ENCODE measurements at regions not wholly inside any gene's neighbourhood (a gene's known extent, or its start where the extent isn't known, plus 50 kb on each side); places are given as distances from the start of the nearest gene placed in this dataset.

DNA sequence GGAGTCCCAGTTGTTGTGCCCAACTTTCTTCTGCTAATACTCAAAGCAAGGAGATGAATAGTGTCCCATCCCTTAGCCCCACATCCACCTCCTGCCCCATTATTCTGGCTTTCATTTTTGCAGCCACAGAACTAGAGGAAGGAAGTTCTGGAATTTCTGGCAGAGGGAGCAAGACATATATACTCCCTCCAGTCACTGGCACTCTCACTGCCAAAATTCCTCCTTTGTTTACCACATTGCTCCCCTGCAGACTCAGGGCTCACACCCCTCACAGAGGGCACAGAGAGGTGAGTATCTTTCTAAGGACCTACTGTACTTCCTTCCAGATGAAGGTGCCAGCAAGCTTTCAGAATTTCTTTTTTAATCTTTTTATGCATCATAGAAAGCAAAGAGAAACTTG is 168.0 kb upstream of the ID4 start:
- no peak overlapping the region for H3K27ac ChIP-seq
- TF ChIP-seq, protein P1, sequence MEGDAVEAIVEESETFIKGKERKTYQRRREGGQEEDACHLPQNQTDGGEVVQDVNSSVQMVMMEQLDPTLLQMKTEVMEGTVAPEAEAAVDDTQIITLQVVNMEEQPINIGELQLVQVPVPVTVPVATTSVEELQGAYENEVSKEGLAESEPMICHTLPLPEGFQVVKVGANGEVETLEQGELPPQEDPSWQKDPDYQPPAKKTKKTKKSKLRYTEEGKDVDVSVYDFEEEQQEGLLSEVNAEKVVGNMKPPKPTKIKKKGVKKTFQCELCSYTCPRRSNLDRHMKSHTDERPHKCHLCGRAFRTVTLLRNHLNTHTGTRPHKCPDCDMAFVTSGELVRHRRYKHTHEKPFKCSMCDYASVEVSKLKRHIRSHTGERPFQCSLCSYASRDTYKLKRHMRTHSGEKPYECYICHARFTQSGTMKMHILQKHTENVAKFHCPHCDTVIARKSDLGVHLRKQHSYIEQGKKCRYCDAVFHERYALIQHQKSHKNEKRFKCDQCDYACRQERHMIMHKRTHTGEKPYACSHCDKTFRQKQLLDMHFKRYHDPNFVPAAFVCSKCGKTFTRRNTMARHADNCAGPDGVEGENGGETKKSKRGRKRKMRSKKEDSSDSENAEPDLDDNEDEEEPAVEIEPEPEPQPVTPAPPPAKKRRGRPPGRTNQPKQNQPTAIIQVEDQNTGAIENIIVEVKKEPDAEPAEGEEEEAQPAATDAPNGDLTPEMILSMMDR (conservative IDR thresholded peaks at IDR 0.05) = no peak

DNA sequence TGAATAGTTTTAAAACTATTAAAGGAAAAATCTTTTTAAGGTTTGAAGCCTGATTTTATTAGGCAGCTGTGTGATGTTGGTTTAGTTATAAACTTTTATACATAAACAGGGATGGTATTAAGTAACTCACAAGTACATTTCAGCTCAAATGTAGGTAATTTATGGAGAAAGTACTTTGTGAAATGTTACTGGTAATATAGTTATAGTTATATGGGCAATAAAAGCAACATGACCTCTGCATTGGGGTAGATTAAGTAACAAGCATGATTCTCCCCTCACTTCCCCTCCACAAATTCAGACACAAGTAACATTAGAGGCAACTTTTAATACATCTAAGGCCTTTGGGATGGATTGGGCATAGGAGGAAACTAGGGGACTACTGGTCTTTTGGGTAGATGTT is 154.3 kb upstream of the ID4 start:
- TF ChIP-seq, protein P1 (conservative IDR thresholded peaks at IDR 0.05) = no peak
- H3K27ac ChIP-seq = no peak overlapping the region

DNA sequence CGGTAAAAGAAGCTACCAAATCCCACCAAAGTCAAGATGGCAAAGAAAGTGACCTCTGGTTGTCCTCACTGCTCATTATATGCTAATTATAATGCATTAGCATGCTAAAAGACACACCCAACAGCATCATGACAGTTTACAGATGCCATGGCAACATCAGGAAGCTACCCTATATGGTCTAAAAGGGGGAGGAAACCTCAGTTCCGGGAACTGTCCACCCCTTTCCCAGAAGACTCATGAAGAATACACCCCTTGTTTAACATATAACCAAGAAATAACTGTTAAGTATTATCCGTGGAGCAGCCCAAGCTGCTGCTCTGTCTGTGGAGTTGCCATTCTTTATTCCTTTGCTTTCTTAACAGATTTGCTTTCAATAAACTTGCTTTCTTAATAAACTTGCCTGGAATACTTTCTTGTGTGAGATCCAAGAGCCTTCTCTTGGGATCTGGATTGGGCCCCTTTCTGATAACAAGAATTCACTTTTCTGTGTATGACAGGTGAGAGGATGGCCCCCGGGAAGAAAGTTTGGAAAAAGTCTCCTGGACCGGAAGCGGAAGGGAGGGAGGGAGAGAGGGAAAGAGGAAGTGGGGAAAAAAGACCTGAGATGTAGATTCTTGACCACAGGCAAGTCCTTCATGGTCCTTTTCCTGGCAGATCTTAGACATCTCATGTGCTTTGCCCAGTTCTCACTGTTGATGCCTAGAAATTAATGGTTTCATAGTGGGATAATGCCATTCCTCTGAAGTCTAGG is 146.7 kb upstream of the ID4 start:
- TF ChIP-seq, protein P1 (conservative IDR thresholded peaks at IDR 0.05) = no peak
- H3K27ac ChIP-seq = no peak overlapping the region

DNA sequence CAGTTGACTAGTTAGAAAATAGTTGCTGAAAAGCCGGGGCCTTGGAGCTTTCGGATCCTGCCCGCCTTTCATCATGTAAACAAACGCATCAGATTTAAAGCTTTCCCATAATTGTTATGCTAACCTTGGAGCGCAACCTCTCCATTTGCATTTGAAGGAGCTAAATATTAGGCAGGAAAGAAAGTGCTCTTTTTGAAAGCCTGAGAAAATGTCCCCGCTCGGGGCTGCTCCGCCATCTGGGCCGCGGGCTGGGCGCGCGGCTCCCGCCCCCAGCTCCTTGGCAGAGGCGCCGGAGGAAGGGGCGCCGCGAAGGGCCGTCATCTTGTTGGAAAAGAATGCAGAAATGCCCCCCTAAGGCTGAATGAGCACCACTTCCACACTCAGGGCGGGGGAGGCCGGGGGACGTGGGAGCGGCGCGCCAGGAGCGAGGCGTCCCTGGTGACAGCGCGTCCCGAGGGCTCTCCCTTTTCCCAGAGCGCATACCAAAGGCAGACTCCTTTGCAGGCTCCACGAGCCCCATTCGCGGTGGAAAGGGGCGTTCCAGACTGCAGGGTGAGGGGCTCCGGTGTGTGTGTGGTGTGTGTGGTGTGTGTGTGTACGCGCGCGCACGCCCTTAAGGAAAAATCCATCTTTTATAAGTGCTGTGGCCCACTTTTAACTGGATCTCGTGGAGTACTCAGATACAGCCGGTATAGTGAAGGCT is 145.6 kb upstream of the ID4 start:
- TF ChIP-seq, protein P1 (conservative IDR thresholded peaks at IDR 0.05) = no peak
- no peak overlapping the region for H3K27ac ChIP-seq

DNA sequence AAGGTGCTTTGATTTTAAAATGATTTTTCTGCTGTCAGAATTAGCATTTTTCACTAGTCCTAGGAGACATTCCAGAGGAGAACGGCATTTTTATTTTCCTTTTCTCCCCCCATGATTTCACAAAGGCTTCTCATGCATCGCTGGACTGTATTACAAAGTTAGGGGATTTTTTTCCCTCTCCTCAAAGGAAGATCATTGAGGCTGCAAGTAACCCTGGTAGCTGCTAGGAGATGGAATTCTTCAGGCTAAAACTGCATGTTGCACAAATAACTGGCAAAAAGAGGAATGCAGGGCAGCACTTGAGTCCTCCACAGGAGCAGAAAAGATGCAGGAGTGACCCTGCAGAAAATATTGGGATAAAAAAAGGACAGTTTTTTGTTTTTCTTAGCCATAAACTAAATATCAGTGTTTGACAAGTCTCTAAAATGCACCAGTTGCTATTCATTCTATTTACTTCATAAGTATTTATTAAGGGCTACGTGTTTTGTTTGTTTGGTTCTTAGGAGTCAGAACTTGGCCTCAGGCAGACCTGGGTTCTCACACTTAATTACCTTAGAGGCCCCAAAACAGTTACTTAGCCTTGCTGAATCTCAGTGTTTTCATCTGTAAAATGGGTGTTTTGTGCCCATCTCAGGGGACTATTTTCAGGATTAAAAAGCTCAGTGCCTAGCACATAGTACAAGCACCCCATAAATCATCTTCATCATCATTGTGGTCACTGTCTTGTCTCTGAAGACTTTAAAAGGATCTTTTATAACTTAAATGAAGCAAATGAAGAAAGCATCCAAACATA is 144.5 kb upstream of the ID4 start:
- H3K27ac ChIP-seq = no peak overlapping the region
- TF ChIP-seq, protein P1 (conservative IDR thresholded peaks at IDR 0.05) = no peak

DNA sequence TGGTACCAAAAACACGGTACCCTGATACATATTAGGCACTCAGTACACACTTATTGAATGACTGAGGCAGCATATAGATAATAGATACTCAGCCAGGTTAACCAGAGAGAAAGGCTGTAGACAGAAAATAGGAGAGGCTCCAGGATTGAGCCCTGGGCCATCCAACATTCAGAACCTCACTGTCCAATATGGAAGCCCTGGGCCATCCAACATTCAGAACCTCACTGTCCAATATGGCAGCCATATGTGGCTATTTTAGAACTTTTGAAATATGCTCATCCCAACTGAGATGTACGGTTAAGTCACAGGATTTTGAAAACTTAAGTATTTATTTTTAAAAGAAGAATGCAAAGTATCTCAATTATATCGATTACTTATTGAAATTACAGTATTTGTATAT is 142.5 kb upstream of the ID4 start:
- no peak overlapping the region for H3K27ac ChIP-seq
- TF ChIP-seq, protein P1 (conservative IDR thresholded peaks at IDR 0.05) = no peak

DNA sequence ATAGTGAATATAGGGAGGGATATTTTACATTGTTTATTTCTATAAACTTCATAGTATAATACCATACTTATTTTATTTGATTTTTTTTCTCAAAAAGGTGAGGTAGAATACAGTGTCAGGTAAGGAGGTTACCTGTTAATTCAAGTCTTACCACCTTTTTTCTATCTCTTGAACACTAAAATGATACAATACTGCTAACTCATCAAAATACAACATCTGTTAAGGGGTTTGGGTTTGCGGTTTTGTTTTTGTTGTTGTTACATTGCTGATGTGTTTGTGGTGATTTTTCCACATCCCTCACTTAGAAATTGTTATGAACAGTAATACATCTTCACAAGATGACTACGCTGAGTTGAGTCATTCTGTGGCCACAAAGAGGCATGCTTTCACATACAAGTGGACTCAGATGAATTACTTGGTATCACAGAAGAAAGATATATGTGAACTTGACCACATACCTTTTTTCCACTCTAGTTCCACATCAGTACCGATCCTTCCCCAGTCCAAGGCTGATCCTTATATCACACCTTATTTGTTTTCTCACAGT is 139.4 kb upstream of the ID4 start:
- TF ChIP-seq, protein P1 (conservative IDR thresholded peaks at IDR 0.05) = no peak
- no peak overlapping the region for H3K27ac ChIP-seq
